GM18502 (cell line): ENCODE measurements at regions not wholly inside any gene's neighbourhood (a gene's known extent, or its start where the extent isn't known, plus 50 kb on each side); places are given as distances from the start of the nearest gene placed in this dataset.

Experiments
- ATAC-seq: cut with Tn5 transposase; IDR thresholded peaks from one replicate; pipeline ENCODE4 v1.9.1; 2021; ENCODE audit warnings: mild to moderate bottlenecking; ENCODE audit not compliant: unreplicated experiment, poor library complexity

- ATAC-seq: no peak
These were observed 512.9 kb downstream of the EFNA5 start for GRCh38 chr5:107157809-107158208.

- ATAC-seq: no peak
These were observed 515.0 kb downstream of the EFNA5 start for GRCh38 chr5:107155707-107156106.

GRCh38 chr5:107154593-107154992, 516.1 kb downstream of the EFNA5 start:
- no peak for ATAC-seq

DNA sequence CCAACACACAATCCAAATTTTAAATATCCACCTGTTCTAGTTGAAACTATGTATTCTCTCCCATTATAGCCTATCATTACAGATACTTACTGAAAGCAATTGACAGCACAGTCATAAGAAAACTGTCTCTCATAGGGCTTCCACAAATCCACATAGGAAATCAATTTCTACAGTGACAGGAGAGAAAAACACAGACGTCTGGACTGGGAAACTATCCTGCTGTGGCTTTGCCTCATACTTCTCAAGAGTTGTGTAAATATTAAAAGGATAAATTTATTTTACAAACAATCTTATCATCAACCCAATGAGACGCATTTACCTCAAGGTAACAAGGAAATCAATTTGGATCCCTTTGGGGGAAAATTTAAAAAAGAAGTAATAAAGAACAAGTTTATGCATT, 517.5 kb downstream of the EFNA5 start:
- no peak for ATAC-seq

GRCh38 chr5:107149243-107150005, 521.3 kb downstream of the EFNA5 start:
- ATAC-seq: peak; percentile 97

- ATAC-seq: no peak
These were observed 523.1 kb downstream of the EFNA5 start for GRCh38 chr5:107147589-107147988.

DNA sequence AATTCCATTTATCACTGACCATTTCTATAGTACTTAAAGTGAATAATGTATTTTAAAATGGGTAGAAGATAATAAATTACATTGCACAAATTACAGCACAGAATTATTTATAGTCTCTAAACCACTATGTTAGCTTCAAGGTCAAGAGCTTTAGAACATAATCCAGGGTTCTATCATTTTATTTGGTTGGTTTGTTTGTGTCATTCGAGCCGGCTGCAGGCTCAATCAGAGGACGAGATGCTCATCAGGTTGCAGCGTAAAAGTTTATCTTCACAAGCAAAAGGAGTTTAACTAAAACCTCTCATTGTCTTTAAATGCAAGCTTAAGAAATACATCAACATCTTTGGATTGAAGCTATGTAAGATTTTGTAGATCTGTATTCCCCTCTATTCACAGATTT, 523.8 kb downstream of the EFNA5 start:
- ATAC-seq: no peak

GRCh38 chr5:107135391-107135790, 535.3 kb downstream of the EFNA5 start:
- no peak for ATAC-seq

GRCh38 chr5:107134931-107135330, 535.8 kb downstream of the EFNA5 start:
- no peak for ATAC-seq

DNA sequence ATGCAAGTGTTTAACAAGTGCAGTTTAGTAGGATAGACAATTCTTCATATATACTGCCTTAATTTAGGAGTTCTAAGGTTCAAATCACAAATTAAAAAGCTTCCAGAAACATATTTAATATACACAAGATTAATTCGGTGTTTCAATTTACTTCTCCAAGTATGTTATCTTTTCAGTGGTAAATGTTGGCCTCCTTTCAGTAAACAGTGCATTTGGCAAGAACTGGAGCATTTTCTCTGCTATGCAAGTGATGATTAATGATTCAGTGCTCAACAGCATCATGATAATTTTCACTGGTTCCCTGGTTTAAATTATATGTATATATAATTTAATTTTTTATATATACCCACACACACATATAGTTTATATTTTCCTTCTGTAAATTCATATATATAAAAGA, 541.7 kb downstream of the EFNA5 start:
- no peak for ATAC-seq

- ATAC-seq: no peak
These were observed 542.9 kb downstream of the EFNA5 start for GRCh38 chr5:107127878-107128277.

GRCh38 chr5:107126341-107126740, 544.4 kb downstream of the EFNA5 start:
- ATAC-seq: no peak

DNA sequence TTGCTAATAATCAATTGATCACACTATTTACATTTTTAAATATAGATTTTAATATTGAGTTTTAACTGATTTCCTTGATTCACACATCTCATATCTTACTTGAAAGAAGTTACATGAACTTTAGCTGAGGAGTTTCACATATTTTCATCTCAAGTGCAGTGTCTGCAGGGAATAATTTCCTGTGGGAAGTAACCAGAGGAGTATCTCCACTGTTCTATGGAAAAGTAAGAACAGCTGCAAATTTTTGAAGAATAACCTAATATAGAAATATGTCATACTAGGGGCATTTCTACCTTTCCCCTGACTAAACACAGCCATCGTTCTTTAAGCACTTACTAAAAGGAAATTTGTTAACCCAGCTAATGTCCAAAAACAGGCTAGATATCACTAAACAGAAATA, 546.4 kb downstream of the EFNA5 start:
- ATAC-seq: no peak

- no peak for ATAC-seq
These were observed 547.7 kb downstream of the EFNA5 start for GRCh38 chr5:107123014-107123413.

DNA sequence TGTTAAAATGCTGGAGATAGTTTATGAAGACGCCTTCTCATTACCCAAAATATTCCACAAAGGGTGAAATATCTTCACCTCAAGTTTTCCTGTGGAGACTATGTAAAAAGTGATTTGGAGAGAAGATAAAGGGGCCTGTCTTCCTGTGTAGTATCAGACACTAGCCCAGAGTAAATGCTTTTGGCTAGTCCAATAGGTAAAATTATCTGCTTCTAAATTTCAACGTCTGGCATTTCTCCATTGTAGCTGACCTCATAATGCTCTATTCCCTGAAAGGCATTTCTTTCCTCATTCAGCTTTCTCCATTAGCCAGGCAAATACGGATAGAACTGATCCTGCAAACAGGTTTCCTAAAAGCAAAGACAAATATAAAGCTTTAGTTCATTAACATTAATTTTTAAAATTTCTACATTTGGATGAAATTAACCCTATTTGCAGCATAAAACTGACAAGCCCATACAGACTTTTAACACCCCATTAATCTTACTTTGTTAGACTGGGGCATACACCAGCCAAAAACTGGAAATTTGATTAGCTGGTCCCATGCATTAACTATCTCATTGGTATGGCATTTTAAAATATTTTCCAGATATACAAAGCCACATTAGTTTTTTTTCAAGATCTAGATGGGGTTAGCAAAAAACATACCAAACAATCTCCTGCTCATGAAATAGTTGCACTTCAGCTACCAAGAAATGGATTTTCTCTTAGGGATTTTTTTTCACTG, 548.8 kb downstream of the EFNA5 start:
- no peak for ATAC-seq

- ATAC-seq: no peak
These were observed 551.1 kb downstream of the EFNA5 start for GRCh38 chr5:107119656-107120055.

GRCh38 chr5:107118184-107119019, 552.3 kb downstream of the EFNA5 start:
- ATAC-seq: no peak

DNA sequence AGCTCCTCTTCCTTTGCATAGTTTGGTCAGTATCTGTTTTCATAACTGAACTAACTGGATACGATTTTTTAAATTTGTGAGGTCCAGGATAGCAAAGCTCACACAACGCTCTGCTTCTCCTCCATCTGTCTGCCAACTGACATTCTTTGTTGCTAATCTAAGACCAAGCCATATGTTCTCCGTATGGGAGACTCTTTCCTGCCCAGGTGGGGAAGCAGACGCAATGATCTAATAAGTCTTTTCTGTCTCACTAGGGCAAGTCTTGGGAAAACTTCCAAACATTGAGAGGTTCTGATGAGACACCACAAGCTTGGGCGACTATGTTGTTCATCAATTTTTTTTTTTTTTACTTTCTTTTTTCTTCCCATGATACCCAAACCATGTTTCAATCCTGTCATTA, 558.5 kb downstream of the EFNA5 start:
- no peak for ATAC-seq

- peak; percentile 83 for ATAC-seq
These were observed 566.4 kb downstream of the EFNA5 start for GRCh38 chr5:107104040-107104995.

GRCh38 chr5:107103522-107103921, 567.2 kb downstream of the EFNA5 start:
- ATAC-seq: no peak
